Loucy (cell line): ENCODE measurements at regions not wholly inside any gene's neighbourhood (a gene's known extent, or its start where the extent isn't known, plus 50 kb on each side); places are given as distances from the start of the nearest gene placed in this dataset.

Experiments
- H2AFZ ChIP-seq: fragments of 200-600 bp; sonication (generic); 2 replicates; pipeline ENCODE4 v1.6.0; 2016; ENCODE audit warnings: antibody characterized with exemption, mild to moderate bottlenecking, low read length, moderate library complexity
- H3F3A ChIP-seq: fragments of 200-600 bp; 2 replicates; pipeline ENCODE4 v1.6.0; 2016; ENCODE audit warnings: antibody characterized with exemption, low read depth, mild to moderate bottlenecking
- H3K27me3 ChIP-seq: fragments of 200-600 bp; sonication (generic); 2 replicates; pipeline ENCODE4 v1.6.1; 2014; ENCODE audit warnings: low read length, mild to moderate bottlenecking; ENCODE audit not compliant: insufficient read depth, poor library complexity, severe bottlenecking
- H3K36me3 ChIP-seq: fragments of 200-600 bp; sonication (generic); 2 replicates; pipeline ENCODE4 v1.6.1; 2016; ENCODE audit warnings: low read length; ENCODE audit not compliant: insufficient read depth
- H3K4me1 ChIP-seq: fragments of 200-600 bp; sonication (generic); 2 replicates; pipeline ENCODE4 v1.5.1; 2014; ENCODE audit warnings: low read length, mild to moderate bottlenecking; ENCODE audit not compliant: insufficient read depth, poor library complexity, severe bottlenecking
- H3K4me2 ChIP-seq: fragments of 200-600 bp; sonication (generic); 2 replicates; pipeline ENCODE4 v1.6.0; 2014; ENCODE audit warnings: antibody characterized with exemption, low read length, low read depth, mild to moderate bottlenecking; ENCODE audit not compliant: poor library complexity, severe bottlenecking
- H3K4me3 ChIP-seq: fragments of 200-600 bp; sonication (generic); 2 replicates; pipeline ENCODE4 v1.5.1; 2014; ENCODE audit warnings: low read length, mild to moderate bottlenecking, mixed read lengths; ENCODE audit not compliant: poor library complexity, severe bottlenecking
- H3K79me2 ChIP-seq: fragments of 200-600 bp; sonication (generic); 2 replicates; pipeline ENCODE4 v1.6.1; 2014; ENCODE audit warnings: low read length; ENCODE audit not compliant: insufficient read depth
- H3K9ac ChIP-seq: fragments of 200-600 bp; sonication (generic); 2 replicates; pipeline ENCODE4 v1.6.0; 2014; ENCODE audit warnings: mild to moderate bottlenecking, low read depth, low read length, moderate library complexity; ENCODE audit not compliant: poor library complexity, severe bottlenecking
- H3K9me2 ChIP-seq: fragments of 200-600 bp; sonication (generic); replicated peaks from 2 replicates; pipeline ENCODE4 v1.6.1; 2016; ENCODE audit warnings: low read depth, low read length, mixed read lengths
- H3K9me3 ChIP-seq: fragments of 200-600 bp; sonication (generic); 2 replicates; pipeline ENCODE4 v1.6.1; 2014; ENCODE audit warnings: mild to moderate bottlenecking, antibody characterized with exemption, low read length, low read depth; ENCODE audit not compliant: insufficient read depth
- H4K20me1 ChIP-seq: fragments of 200-600 bp; sonication (generic); 2 replicates; pipeline ENCODE4 v1.6.0; 2014; ENCODE audit warnings: antibody characterized with exemption, low read length, mild to moderate bottlenecking; ENCODE audit not compliant: insufficient read depth, poor library complexity, severe bottlenecking
- EZH2phosphoT487 ChIP-seq: fragments of 200-600 bp; IDR thresholded peaks from 2 replicates; pipeline ENCODE4 v1.6.1; 2018; ENCODE audit warnings: antibody characterized with exemption, mild to moderate bottlenecking, moderate library complexity, borderline replicate concordance
- TF ChIP-seq, protein P1 (sequence below): fragments of 200-600 bp; sonication (generic); conservative IDR thresholded peaks from 2 replicates; pipeline ENCODE4 v1.5.1; 2014; ENCODE audit warnings: mild to moderate bottlenecking, antibody characterized with exemption, low read length

DNA sequence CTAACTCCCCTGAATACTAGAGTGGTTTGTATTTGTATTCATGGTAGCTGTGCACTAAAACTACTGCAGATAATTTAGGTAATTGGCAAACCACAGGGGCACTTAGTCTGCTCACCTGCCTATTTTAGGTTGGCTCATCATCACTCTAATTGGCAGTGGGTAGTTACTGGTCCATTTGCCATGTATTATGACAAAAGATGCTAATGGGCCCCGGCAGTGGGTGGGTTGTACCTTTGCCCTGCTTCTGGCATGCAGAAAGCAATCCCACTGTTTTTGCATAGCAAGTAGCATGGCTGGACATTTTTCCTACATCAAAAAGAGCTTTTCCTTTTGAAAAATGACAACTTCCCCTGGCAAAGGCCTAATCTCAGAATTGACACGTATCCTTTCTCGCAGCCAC is 741.4 kb upstream of the MAP3K7 start:
- H3K9ac ChIP-seq: no peak overlapping the region
- no peaks in the 10 kb centered on the region for H3K79me2 ChIP-seq
- no peaks in the 10 kb centered on the region for H3K4me1 ChIP-seq
- no peak overlapping the region for H3K4me2 ChIP-seq
- TF ChIP-seq EZH2phosphoT487: no peak
- TF ChIP-seq, protein P1, sequence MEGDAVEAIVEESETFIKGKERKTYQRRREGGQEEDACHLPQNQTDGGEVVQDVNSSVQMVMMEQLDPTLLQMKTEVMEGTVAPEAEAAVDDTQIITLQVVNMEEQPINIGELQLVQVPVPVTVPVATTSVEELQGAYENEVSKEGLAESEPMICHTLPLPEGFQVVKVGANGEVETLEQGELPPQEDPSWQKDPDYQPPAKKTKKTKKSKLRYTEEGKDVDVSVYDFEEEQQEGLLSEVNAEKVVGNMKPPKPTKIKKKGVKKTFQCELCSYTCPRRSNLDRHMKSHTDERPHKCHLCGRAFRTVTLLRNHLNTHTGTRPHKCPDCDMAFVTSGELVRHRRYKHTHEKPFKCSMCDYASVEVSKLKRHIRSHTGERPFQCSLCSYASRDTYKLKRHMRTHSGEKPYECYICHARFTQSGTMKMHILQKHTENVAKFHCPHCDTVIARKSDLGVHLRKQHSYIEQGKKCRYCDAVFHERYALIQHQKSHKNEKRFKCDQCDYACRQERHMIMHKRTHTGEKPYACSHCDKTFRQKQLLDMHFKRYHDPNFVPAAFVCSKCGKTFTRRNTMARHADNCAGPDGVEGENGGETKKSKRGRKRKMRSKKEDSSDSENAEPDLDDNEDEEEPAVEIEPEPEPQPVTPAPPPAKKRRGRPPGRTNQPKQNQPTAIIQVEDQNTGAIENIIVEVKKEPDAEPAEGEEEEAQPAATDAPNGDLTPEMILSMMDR: no peak
- H3K9me2 ChIP-seq: no peaks in the 10 kb centered on the region
- no peaks in the 10 kb centered on the region for H3F3A ChIP-seq
- no peak overlapping the region for H3K4me3 ChIP-seq
- no peaks in the 10 kb centered on the region for H3K27me3 ChIP-seq
- H2AFZ ChIP-seq: no peak overlapping the region
- H3K36me3 ChIP-seq: no peaks in the 10 kb centered on the region
- H4K20me1 ChIP-seq: no peaks in the 10 kb centered on the region
- no peaks in the 10 kb centered on the region for H3K9me3 ChIP-seq

GRCh38 chr6:91324711-91325110 is 737.8 kb upstream of the MAP3K7 start:
- TF ChIP-seq, protein P1: no peak
- no peak for TF ChIP-seq EZH2phosphoT487
- Histone ChIP-seq H3K4me1 (no peaks in the 10 kb centered on the region), H3K27me3 (no peaks in the 10 kb centered on the region), H3K9me2 (no peaks in the 10 kb centered on the region), H3K4me2 (no peak overlapping the region), H3F3A (no peaks in the 10 kb centered on the region), H3K36me3 (no peaks in the 10 kb centered on the region), H3K9ac (no peak overlapping the region), H3K4me3 (no peak overlapping the region), H3K9me3 (no peaks in the 10 kb centered on the region), H4K20me1 (no peaks in the 10 kb centered on the region), H3K79me2 (no peaks in the 10 kb centered on the region), H2AFZ (no peak overlapping the region)

DNA sequence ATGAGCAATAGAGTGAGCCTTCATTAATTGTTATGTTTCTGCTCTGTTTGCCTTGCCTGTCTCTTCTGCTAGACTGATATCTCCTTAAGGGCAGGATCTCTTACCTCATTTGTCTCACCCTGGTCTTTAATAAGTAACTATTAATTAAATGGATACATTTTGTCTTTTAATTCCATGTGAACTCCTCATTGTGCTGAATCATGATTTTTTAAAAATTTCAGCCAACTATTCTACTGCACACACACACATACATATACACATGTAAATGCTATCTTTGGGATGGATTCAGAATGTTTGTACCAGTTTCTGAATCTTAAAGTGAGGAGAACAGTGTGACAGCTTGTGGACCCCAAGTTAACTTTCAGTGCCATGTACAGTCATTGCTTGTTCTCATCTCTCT is 731.1 kb upstream of the MAP3K7 start:
- no peak overlapping the region for H3K9ac ChIP-seq
- H3K4me3 ChIP-seq: no peak overlapping the region
- no peaks in the 10 kb centered on the region for H3K9me3 ChIP-seq
- no peaks in the 10 kb centered on the region for H3F3A ChIP-seq
- TF ChIP-seq, protein P1: no peak
- TF ChIP-seq EZH2phosphoT487: no peak
- H3K36me3 ChIP-seq: no peaks in the 10 kb centered on the region
- H2AFZ ChIP-seq: no peak overlapping the region
- H3K4me2 ChIP-seq: no peak overlapping the region
- H3K9me2 ChIP-seq: no peaks in the 10 kb centered on the region
- H4K20me1 ChIP-seq: no peaks in the 10 kb centered on the region
- no peaks in the 10 kb centered on the region for H3K4me1 ChIP-seq
- H3K79me2 ChIP-seq: no peaks in the 10 kb centered on the region
- no peaks in the 10 kb centered on the region for H3K27me3 ChIP-seq
